CD4-positive, alpha-beta T cell treated with Interleukin-4 for 4 hours (primary cell): ENCODE measurements at regions not wholly inside any gene's neighbourhood (a gene's known extent, or its start where the extent isn't known, plus 50 kb on each side); places are given as distances from the start of the nearest gene placed in this dataset.

Source experiments
- DNase-seq: peaks from one replicate; pipeline ENCODE4 v3.0.0-alpha.2; 2020

DNA sequence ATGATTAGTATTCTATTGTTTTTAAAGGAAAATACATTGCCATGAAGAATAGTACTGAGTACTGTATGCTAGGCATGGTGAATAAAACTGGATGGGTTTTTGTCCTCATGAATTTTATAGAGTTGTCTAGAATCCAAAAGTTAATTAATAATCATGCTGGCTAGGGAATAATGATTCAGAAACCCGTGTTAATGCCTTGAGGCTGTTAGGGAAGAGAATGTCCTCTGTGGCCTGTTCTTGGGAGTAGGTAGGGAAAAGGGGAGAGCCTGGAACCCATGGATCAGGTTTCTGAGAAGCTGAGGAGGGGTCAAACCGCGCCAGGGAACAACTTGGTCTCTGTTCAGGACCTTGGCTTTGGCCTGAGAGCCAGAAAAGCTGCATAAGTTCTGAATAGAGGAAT, 1376.3 kb upstream of the SLC10A2 start:
- DNase-seq: no peak

DNA sequence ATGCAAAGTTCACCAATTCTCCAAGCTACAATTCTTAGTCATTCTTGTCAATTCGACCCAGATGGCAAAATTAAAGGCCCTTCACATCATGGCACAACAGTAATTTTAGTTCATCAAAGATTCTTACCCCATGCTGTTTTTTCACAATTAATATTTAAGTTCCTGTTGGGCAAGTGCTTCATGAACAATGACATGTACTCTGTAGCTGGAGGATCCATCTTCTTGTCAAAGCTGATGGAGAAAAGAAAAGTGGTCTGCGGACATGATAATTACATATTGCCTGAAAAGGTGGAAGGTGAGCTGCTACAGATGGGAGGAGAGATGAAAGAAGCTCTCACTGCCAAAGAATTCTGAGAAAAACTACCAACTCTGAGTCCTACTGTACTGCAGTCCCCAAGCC, 1370.3 kb upstream of the SLC10A2 start:
- no peak for DNase-seq

DNA sequence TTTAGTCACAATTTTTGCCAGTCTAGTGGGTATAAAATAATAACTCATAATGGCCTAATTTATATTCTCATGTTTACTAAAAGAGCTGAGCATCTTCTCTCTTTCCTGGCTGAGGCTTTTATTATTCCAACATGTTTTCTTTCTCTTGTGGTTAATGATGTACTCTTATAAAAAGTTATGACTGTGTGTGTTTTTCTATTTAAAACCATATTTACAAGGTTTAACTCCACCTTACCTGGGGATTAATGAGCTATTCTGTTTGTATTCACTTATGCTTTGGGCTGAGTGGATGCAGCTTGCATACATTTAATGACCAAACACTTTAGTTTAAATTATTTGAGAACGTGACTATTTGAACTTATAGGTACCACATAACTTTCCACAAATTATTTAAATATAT, 1365.7 kb upstream of the SLC10A2 start:
- no peak for DNase-seq

DNA sequence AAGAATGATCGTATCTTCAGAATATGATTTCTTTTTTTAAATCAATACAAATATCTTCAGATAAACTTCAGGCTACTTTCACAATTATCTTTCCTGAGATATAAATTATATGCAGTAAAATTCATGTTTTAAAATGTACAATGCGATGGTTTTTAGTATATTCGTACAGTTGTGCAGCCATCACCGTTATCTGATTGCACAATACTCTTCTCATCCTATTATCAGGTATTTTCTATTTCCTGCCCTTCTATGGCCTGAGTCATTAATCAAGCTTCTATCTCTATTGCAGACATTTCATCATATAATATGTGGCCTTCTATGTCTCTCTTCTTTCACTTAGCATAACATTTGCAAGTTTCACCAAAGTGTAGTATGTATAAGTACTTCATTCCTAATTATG, 1360.2 kb upstream of the SLC10A2 start:
- DNase-seq: no peak

DNA sequence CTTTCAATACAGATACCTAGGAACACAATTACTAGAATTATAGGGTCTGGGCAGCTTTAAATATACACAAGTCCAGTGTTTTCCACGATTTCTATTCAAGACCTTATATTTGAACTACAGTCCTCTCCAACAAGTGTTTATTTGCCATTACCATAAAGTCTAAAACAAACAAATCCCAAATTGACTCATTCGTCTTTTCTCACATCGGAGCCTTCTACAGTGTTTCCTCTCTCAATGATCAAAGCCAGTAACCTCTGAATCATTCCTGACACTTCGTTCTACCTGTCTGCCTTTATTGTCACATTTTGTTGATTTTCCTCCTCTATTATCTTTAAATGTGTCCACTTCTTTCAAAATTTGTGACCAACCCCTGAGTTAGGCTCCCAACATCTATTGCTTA, 1356.5 kb upstream of the SLC10A2 start:
- DNase-seq: no peak

DNA sequence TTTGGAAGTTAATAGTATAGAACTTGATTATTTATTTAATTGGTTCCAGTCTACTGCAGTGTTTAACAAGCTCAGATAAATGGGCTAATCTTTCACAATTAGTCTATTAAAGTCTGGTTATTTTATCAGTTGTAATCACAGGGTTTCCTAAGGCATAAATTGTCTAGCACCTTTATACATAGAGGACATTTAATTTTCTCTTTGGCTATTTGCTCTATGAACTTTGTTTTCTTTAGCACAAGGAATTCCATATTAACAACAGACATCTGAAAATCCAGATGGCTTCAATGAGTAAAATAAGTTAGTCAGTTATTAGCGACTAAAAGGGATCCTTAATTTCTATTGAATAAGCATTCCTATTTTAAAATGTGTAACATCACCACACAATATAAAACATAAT, 1350.8 kb upstream of the SLC10A2 start:
- no peak for DNase-seq

DNA sequence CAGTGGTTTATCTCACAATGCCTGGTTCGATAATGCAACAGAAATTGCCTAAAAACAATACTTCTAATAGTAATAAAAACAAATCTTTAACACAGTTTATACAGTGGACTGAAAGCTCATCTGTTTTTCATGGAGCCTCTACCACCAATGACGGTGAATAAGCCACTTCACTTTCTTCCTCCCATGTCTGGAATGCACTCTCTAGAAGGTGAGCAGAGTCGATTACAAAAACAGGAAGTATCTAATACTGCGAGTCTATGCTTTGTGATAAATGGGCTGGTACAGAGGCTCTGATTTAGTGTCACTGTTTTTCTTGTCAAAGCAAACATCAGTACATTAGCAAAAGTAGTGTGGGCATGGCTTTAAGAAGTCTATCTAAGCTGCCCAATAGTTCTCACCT, 1348.6 kb upstream of the SLC10A2 start:
- no peak for DNase-seq

DNA sequence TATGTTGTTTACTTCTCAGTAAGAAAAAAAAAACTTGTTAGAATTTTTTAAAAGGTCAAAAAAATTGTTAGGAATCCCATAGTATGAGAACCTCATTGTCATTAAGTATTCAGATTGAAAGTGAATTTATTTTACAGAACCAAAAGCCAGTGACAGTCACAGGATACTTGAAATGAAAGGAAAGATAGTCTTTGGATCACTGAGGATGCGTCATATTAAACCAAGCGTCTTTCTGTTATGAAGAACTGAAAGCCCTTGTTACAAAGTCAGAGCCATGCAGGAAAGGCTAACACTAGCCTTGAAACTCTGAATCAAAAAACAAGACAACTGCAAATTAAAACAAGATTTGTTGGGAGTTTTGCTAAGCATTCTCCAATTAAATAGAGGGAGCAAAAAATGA, 1348.0 kb upstream of the SLC10A2 start:
- no peak for DNase-seq

DNA sequence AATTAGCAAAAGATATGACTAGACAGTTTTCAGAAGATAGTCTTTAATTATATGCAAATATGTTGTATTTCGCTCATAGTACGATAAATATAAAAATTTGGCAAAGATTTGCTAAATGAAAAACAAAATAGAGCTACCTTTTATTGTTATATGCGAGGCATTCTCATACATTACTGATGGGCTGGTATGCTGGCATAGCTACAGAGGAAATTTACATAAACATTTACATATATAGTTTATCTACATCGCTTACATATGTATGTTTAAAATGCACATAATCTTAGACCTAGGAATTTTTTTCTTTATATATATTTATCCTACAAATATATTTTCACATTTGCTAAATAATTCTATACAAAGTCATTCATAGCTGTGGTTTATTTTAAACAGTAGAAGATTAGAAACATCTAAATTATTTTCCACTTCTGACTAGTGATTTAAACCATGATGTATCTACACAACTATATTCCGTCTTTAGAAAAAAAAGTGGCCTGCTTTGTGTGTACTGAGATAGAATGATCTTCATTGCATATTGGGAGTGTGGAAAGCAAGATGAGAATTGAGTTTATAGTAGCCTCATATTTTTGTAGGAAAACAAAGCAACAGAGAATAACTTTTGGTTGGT, 1345.0 kb upstream of the SLC10A2 start:
- DNase-seq: no peak

DNA sequence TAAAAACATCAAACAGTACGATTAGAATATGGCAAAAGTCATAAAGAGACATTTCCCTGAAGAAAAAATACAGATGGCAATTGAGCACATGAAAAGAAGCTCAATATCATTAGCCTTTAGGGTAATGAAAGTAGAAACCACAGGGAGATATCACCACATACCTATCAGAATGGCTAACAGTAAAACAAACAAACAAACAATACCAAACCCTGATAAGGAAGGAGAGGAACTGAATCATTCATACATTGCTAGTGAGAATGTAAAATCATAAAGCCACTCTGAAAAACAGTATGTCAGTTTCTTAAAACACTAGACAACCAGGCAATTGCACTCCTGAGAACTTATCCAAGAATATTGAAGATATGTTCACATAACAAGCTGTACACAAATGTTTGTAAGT, 1342.5 kb upstream of the SLC10A2 start:
- DNase-seq: no peak

DNA sequence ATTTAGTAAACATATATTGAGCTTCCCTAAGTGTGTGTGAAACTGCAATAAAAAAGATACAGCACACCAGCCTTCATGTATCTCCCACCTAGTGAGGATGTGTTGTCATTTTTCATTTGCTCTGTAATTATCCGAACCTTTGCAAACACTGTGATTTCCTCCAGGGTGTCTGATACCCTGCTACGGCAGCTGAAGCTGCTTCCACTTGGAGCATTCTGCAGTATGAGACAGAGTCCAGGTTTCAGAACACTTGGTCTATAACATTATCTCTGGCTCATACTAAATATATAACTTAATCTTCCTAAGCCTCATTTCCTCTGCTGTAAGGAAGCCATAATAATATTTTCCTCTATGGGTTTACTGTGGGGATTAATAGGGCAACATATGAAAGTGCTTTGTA, 1338.1 kb upstream of the SLC10A2 start:
- DNase-seq: no peak

DNA sequence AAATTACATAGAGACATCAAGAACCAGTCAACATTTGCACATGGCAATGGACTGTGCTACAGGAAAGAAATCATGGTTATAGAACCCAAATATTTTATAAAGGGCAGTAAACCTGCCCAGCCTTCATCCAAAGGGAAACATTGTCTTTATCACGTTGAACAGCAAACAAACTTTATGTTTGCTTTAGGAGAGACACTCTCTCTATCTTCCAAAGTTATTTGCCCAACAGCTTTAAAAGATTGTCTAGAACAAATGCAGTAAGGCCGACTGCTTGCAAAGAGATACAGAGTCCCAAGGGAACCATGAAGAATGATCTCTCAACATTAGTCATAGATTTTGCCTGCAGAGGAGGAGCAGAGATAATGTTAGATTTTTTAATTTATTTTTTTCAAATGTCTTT, 1323.5 kb upstream of the SLC10A2 start:
- DNase-seq: no peak

DNA sequence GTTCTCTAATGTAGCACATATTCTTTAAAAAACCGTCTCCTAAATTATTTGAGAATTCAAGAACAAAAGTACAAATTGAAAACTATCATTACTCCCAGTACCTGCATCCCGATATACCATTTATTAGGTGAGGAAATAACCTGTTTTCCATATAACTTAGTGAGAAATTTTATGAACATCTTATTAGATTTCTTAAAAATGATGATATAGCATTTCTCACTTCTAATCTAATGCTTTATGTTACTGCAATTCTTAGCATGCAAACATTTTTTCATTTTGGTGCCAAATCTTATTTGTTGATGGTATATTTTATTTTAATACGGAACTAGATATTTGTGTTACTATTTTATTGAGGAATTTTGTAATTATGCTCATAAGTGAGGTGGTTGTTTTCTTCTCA, 1321.3 kb upstream of the SLC10A2 start:
- DNase-seq: no peak

DNA sequence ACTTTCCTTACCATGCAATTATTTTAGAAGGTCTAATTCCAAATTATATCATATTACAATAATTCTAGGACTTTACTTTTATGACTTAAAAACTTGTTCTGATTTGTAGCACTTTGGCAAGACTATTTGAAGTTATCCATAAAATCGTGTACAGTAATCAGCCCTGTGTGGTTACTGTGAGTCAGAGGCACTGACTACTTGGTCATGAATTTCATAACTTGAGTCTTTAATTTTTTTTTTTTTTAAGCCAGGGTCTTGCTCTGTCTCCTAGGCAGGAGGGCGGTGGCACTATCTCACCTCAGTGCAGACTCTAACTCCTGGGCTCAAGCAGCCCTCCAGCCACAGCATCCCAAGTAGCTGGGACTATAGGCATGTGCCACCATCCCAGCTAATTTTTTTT, 1319.2 kb upstream of the SLC10A2 start:
- no peak for DNase-seq

DNA sequence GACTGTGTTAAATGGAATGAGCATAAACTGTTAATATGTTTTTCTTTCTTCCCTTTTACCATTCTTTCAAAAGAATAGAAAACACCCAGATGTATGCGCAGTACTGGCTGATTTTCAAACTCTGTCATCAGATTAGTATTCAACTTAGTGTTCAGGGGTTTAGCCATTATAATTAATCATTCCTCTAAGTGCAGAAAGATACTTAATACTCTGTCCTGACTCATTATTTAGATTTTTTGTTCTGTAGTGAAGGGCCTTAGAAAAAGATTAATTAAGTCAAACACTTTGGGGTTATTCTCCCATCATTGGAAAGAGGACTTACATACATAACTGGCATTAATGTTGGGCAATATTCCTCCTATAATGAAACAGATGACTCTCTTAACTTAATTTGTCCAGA, 1316.7 kb upstream of the SLC10A2 start:
- DNase-seq: no peak

DNA sequence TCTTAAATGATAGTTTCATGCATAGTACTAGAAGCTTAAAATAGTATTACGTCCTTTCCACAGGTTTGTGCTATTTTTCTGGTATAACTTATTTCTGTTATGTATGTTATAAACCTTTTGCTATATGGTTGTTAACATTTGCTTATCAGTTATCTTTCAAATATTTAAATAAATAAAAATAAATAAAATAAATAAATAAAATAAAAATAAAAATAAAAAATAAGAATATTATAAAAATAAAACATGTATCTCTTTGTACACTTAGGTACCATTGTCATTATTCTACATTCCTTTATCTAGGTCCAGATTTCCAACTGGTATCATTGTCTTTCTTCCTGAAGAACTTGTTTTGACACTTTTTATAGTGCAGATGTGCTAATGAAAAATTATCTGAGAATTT, 1310.4 kb upstream of the SLC10A2 start:
- no peak for DNase-seq

DNA sequence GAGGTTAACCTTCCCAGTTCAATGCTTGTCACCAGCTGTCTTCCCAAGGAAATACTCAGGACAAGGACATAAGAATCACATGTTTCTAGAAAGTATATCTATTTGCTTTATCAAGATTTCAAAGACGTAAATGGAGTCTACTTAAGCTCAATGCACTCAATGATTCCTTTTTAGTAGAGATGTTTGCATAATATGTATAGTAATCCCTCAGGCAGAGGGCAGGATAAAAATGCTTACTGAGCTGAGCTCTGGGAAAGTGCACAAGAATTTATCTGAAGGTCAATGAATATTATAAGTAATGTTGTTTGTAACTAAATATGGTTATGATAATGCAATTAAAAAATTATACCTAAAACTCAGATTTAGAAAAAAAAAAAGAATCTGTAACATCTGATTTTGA, 1309.4 kb upstream of the SLC10A2 start:
- DNase-seq: no peak

DNA sequence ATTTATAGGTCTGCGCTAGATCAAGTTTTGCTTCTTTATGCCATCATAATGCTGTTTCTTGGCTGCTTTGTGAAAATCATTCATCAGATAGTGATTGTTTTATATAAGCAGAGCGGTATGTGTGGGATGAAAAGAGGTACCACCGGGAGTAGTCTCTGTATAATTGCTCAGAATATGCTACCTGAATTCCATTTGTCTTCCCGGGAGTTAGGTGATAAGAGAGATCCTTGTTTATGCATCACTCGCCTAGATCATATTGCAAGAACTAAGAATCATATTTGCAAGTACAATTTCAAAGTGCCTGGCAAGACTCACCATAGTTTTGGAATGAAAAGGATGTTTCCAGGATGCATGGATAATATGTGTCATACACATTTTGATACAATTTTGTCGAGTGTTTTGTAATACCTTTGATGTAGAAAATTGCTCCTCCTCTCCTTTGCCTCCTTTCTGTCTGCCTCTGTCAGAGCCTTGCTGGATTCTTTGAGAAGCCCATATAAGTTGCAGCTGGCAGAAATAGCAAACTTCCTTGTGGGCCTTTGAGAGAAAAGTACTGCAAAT, 1306.0 kb upstream of the SLC10A2 start:
- no peak for DNase-seq

DNA sequence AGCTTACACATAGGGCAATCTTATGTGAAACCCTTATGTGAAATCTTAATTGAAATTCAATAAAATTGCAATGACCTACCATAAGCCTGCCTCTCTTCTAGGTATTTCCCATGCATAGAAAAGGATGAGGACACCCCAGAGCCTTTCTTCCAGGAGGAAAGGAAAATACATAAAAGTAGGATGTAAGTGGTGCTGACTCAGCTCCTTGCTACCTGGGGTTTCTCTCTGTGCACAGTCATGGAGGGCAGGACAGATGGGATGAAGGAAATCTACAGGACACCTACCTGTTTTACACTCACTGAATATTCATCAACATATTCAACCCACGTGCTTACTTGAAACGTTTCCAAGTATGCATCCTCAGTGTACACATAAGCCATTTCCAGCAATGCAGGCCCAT, 1299.2 kb upstream of the SLC10A2 start:
- DNase-seq: no peak

DNA sequence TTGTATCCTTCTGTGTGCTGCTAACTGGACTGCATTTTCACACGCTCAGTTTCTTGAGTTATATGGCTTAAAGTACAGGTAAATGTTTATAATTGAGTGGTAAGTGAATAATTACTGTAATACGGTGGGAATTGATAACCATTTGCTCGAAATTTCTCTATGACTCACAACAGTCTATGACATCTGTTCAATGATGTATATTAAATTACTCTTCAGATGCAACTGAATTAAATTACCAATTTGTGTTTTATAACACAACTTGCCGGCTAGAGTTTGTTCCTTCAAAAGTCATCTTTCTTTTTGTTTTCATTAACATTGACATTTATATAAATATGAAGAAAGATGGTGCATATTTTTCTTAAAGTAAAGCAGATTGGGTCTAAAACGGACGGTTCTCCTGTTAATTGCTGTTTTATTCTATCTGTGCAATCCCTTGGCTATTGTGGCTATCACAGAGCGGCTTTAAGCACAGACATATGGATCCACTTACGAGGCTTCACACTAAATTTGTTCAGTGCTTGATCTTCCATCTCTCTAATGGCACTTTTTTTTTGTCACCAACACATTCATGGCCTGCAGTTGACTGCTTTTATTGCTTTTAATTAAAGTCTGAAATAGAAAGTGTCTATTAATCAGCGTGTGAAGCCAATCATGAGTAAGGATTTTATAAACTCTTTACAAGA, 1291.6 kb upstream of the SLC10A2 start:
- no peak for DNase-seq

DNA sequence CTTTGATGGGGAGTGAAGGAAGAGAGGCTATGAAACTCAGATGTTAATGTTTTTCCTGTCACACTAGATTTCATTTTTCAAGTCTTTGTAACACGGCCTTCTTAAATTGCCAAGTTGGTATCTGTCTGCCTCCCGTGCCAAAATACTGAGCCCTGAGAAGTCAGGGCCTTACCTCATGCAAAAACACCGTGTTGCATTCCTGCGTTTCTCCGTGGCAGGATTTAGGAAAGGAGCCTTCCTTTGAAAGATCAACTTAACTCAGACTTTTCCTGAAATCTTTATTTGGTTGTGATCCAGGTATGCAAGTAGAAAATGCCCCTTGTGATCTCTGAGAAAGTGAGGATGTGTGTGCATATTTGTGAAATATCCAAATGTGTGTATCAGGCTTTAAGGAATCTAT, 1291.0 kb upstream of the SLC10A2 start:
- DNase-seq: no peak

DNA sequence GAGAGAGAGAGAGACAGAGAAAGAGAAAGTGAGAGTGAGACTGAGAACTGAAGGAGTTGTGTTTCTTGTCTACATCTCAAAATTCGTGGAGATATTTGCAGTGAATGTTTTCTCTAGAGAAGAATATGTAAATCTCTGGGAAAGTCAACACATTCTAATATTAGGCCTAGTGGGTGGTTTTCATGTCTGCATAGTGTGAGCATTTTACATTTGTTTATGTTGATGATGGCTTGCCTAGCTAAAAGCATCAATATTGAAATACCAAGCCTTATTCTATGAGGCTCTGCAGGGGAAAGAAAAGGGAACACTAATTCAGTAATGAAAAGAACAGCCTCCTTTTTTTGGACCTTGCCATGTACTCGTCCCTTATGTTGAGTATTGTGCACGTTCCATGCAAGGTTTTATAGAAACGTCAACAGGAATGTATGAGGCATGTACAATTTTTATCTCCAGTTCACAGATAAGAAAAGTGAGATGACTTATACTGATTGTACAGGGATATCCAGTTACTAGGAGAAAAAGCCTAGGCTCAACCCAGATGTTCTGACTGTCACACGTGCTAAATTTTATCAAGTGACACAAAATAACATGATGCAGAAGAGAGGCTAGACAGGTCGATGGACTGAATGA, 1288.9 kb upstream of the SLC10A2 start:
- DNase-seq: no peak

DNA sequence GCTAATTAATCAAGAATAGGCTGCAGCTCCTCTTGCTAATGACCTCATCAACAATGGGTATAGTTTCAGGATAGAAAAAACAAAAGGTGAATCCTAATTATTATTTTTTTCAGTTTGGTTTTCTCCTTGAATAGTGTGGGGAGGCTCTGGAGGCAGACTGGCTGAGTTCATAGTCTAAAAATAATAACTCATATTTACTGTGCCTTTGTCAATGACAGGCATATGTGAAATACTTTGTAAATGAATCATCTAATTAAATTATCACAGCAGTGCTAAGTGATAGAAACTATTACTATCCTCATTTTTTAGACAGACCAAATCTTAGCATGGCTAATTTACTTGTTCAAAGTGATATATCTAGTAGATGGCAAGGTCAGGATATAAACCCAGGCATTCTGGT, 1261.0 kb upstream of the SLC10A2 start:
- no peak for DNase-seq

DNA sequence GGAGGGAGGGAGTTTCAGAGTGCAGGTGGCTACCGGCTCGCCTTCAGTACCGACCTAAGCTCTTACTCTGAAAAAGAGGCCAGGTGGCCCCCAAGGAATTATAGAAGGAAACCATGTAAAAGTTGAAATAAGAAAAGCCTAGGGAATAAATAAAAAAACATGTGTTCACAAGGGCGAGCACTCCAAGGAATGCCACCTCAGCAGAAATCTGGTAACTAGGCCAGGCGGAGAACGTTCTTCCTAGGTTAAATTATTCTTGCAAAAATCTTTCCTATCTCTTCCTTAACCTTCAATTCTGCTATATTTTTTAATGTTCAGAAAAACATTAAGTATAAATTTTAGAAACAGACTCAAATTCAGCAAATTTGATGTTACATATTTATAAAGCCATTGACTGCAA, 1260.3 kb upstream of the SLC10A2 start:
- no peak for DNase-seq

DNA sequence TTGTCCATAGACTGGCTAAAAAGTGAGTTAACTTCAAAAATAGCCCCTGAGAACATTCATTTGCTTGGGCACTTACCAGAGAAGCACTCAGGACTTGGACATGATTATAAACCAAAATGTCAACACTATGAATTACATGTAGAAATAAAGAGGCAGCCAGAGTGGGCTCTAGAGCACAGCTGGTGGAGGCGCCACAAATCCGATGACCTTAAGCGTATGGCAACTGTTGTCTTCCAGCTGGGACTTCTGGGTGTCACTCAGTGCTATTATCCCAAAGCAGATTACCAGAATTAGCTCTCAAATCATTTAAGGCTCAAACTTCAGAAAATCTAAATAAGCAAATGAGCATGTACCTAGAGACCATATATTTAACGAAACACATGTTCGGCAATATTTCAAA, 1255.5 kb upstream of the SLC10A2 start:
- no peak for DNase-seq
